Large intestine (tissue), 3 donors: ENCODE measurements at regions not wholly inside any gene's neighbourhood (a gene's known extent, or its start where the extent isn't known, plus 50 kb on each side); places are given as distances from the start of the nearest gene placed in this dataset.

ENCODE experiments used
- DNase-seq, 2 donors: peaks; one replicate each; pipeline versions ENCODE4 v3.0.0 to v3.0.0-alpha.2; 2013
- H3K27ac ChIP-seq: one replicate; pipeline ENCODE4 v1.5.1; 2013; ENCODE audit warnings: low read length
- H3K27me3 ChIP-seq: 2 replicates; pipeline ENCODE4 v1.6.1; 2013; ENCODE audit warnings: low read length; ENCODE audit not compliant: control insufficient read depth, insufficient read depth
- H3K36me3 ChIP-seq: 2 replicates; pipeline ENCODE4 v1.6.1; 2013; ENCODE audit warnings: low read length; ENCODE audit not compliant: control insufficient read depth, insufficient read depth
- H3K4me1 ChIP-seq: one replicate; pipeline ENCODE4 v1.6.1; 2013; ENCODE audit warnings: low read length; ENCODE audit not compliant: control insufficient read depth, insufficient read depth
- H3K4me3 ChIP-seq: one replicate; pipeline ENCODE4 v1.5.1; 2013; ENCODE audit warnings: low read length
- H3K9me3 ChIP-seq: one replicate; pipeline ENCODE4 v1.6.1; 2013; ENCODE audit warnings: mild to moderate bottlenecking, low read depth, low read length, moderate library complexity; ENCODE audit not compliant: control insufficient read depth
- WGBS: methylation state at CpG from one replicate; pipeline ENCODE4 v1.1.5; 2013; ENCODE audit warnings: low lambda C conversion rate; ENCODE audit not compliant: insufficient coverage; 5-methylcytosine and 5-hydroxymethylcytosine counted together

GRCh38 chr21:32147041-32147440, 131.8 kb downstream of the MIS18A start:
- H3K4me3 ChIP-seq, result no peak overlapping the region
- DNase-seq, result no peak
- H3K27me3 ChIP-seq, result no peaks in the 10 kb centered on the region
- H3K9me3 ChIP-seq, result no peaks in the 10 kb centered on the region
- H3K36me3 ChIP-seq, result no peaks in the 10 kb centered on the region
- H3K27ac ChIP-seq, result no peak overlapping the region
- no peaks in the 10 kb centered on the region for H3K4me1 ChIP-seq
- WGBS, result no CpG with 5 or more reads among the region's 2 CpGs

- WGBS, result no CpG with 5 or more reads among the region's 2 CpGs
These were observed 134.0 kb downstream of the MIS18A start for GRCh38 chr21:32144851-32145250.

GRCh38 chr21:32143241-32143939, 135.5 kb downstream of the MIS18A start:
- no peak for DNase-seq
- Histone ChIP-seq H3K4me1 (no peaks in the 10 kb centered on the region), H3K9me3 (no peaks in the 10 kb centered on the region), H3K27ac (no peak overlapping the region), H3K27me3 (no peaks in the 10 kb centered on the region), H3K4me3 (no peak overlapping the region), H3K36me3 (no peaks in the 10 kb centered on the region)
- WGBS, result 40% methylated on average over 1 of the region's 13 CpGs

More at GRCh38 chr21:32144851-32145250, 134.0 kb downstream of the MIS18A start:
- H3K27ac ChIP-seq, result no peak overlapping the region
- H3K27me3 ChIP-seq, result no peaks in the 10 kb centered on the region
- H3K4me3 ChIP-seq, result no peak overlapping the region
- no peaks in the 10 kb centered on the region for H3K9me3 ChIP-seq
- H3K36me3 ChIP-seq, result no peaks in the 10 kb centered on the region
- DNase-seq, result no peak
- no peaks in the 10 kb centered on the region for H3K4me1 ChIP-seq

GRCh38 chr21:32141318-32141633, 137.6 kb downstream of the MIS18A start:
- H3K4me1 ChIP-seq, result no peaks in the 10 kb centered on the region

GRCh38 chr21:32140604-32141317, 138.1 kb downstream of the MIS18A start:
- WGBS, result 74% methylated on average over 5 of the region's 9 CpGs
- no peaks in the 10 kb centered on the region for H3K4me1 ChIP-seq
- no peak for DNase-seq

More at GRCh38 chr21:32141318-32141633, 137.6 kb downstream of the MIS18A start:
- H3K9me3 ChIP-seq, result no peaks in the 10 kb centered on the region
- no peak overlapping the region for H3K27ac ChIP-seq
- H3K27me3 ChIP-seq, result no peaks in the 10 kb centered on the region
- WGBS, result no CpG with 5 or more reads among the region's 3 CpGs
- H3K36me3 ChIP-seq, result no peaks in the 10 kb centered on the region
- no peak overlapping the region for H3K4me3 ChIP-seq
- no peak for DNase-seq

GRCh38 chr21:32140151-32140550, 138.7 kb downstream of the MIS18A start:
- Histone ChIP-seq H3K36me3 (no peaks in the 10 kb centered on the region), H3K9me3 (no peaks in the 10 kb centered on the region), H3K4me1 (no peaks in the 10 kb centered on the region), H3K27ac (no peak overlapping the region), H3K27me3 (no peaks in the 10 kb centered on the region), H3K4me3 (no peak overlapping the region)
- no peak for DNase-seq
- WGBS, result no CpG with 5 or more reads among the region's 4 CpGs

More at GRCh38 chr21:32140604-32141317, 138.1 kb downstream of the MIS18A start:
- no peaks in the 10 kb centered on the region for H3K27me3 ChIP-seq
- H3K27ac ChIP-seq, result no peak overlapping the region
- no peaks in the 10 kb centered on the region for H3K36me3 ChIP-seq
- no peaks in the 10 kb centered on the region for H3K9me3 ChIP-seq
- H3K4me3 ChIP-seq, result no peak overlapping the region

GRCh38 chr21:32138658-32139057, 140.2 kb downstream of the MIS18A start:
- Histone ChIP-seq H3K9me3 (no peaks in the 10 kb centered on the region), H3K4me3 (no peak overlapping the region), H3K4me1 (no peaks in the 10 kb centered on the region), H3K27ac (no peak overlapping the region), H3K36me3 (no peaks in the 10 kb centered on the region), H3K27me3 (no peaks in the 10 kb centered on the region)
- DNase-seq, result no peak
- 67% methylated on average over 1 of the region's 2 CpGs for WGBS

GRCh38 chr21:32137931-32138330, 140.9 kb downstream of the MIS18A start:
- H3K4me3 ChIP-seq, result no peak overlapping the region
- H3K36me3 ChIP-seq, result no peaks in the 10 kb centered on the region
- no peak for DNase-seq
- WGBS, result no CpG with 5 or more reads among the region's 9 CpGs
- no peaks in the 10 kb centered on the region for H3K9me3 ChIP-seq
- H3K27ac ChIP-seq, result no peak overlapping the region
- H3K27me3 ChIP-seq, result no peaks in the 10 kb centered on the region
- H3K4me1 ChIP-seq, result no peaks in the 10 kb centered on the region

- Histone ChIP-seq H3K36me3 (no peaks in the 10 kb centered on the region), H3K27me3 (no peaks in the 10 kb centered on the region), H3K4me3 (no peak overlapping the region), H3K9me3 (no peaks in the 10 kb centered on the region), H3K27ac (no peak overlapping the region), H3K4me1 (no peaks in the 10 kb centered on the region)
- WGBS, result no CpG with 5 or more reads among the region's 2 CpGs
- no peak for DNase-seq
These were observed 141.6 kb downstream of the MIS18A start for GRCh38 chr21:32137266-32137665.

- H3K27ac ChIP-seq, result no peak overlapping the region
- no CpG with 5 or more reads among the region's 7 CpGs for WGBS
- no peak for DNase-seq
- H3K27me3 ChIP-seq, result no peaks in the 10 kb centered on the region
- H3K36me3 ChIP-seq, result no peaks in the 10 kb centered on the region
- no peak overlapping the region for H3K4me3 ChIP-seq
- no peaks in the 10 kb centered on the region for H3K9me3 ChIP-seq
- no peaks in the 10 kb centered on the region for H3K4me1 ChIP-seq
These were observed 142.3 kb downstream of the MIS18A start for GRCh38 chr21:32136546-32136945.
